MM.1S (cell line): ENCODE measurements at regions not wholly inside any gene's neighbourhood (a gene's known extent, or its start where the extent isn't known, plus 50 kb on each side); places are given as distances from the start of the nearest gene placed in this dataset.

ENCODE experiments used
- EZH2phosphoT487 ChIP-seq: fragments of 300-600 bp; sonication (generic); IDR thresholded peaks from 2 replicates; pipeline ENCODE4 v1.6.1; 2018; ENCODE audit warnings: antibody characterized with exemption, low read length
- TF ChIP-seq, protein P1 (sequence below): fragments of 300-600 bp; sonication (generic); IDR thresholded peaks from 2 replicates; pipeline ENCODE4 v1.5.1; 2016; ENCODE audit warnings: antibody characterized with exemption, low read length, mixed read lengths

DNA sequence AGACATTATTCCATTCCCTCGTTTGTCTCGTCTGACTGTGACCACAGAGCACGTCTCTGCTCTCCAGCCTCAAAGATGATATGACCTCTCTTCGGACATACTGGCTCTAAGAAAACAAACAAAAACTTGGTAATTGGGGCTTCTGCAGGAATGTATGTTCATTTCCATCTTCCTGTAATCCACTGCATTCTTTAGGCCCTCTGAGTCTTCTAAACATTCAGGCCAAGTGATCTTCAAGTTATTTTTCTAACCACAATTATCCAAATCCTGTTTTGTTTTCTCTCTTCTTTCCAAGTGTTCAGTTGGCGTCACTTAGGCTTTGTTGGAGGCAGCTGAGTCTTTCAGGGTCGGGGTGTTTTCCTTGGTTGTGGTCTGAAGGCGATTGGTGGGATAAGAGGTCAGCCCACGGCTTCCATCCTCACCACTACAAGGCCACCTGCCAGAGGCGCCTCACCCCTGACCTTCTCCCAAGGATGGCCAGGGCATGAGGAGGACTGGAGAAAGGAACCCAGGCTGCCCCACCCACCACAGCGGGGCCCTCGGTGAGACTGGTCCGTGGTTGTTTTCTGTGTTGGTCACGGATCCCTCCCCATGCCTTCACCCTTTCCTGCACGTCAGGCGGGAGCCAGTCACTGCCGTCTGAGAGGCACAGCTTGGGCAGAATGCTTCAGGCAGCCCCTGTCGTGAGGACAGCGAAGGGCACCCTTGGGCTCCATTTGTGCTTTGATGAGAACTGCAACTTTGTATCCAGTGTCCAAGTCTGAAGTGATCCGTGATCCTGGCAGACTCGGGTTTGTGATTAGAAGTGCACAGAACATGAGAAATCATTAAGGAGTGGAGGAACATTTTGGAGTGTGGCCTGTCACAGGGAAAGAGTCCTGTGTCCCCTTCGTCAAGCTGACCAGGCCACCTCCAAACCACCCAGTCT, 88.6 kb upstream of the FHL2 start:
- TF ChIP-seq, protein P1, sequence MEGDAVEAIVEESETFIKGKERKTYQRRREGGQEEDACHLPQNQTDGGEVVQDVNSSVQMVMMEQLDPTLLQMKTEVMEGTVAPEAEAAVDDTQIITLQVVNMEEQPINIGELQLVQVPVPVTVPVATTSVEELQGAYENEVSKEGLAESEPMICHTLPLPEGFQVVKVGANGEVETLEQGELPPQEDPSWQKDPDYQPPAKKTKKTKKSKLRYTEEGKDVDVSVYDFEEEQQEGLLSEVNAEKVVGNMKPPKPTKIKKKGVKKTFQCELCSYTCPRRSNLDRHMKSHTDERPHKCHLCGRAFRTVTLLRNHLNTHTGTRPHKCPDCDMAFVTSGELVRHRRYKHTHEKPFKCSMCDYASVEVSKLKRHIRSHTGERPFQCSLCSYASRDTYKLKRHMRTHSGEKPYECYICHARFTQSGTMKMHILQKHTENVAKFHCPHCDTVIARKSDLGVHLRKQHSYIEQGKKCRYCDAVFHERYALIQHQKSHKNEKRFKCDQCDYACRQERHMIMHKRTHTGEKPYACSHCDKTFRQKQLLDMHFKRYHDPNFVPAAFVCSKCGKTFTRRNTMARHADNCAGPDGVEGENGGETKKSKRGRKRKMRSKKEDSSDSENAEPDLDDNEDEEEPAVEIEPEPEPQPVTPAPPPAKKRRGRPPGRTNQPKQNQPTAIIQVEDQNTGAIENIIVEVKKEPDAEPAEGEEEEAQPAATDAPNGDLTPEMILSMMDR: no peak
- TF ChIP-seq EZH2phosphoT487: no peak
